ENCODE measurements at regions not wholly inside any gene's neighbourhood (a gene's known extent, or its start where the extent isn't known, plus 50 kb on each side); places are given as distances from the start of the nearest gene placed in this dataset.

- TF ChIP-seq EZH2 (IDR thresholded peaks at IDR 0.05; ENCODE audit: borderline replicate concordance) (no peak), EZH2phosphoT487 (IDR thresholded peaks at IDR 0.05; ENCODE audit: low read depth, severe bottlenecking, unreplicated experiment) (no peak), CTCF (IDR thresholded peaks at IDR 0.05; ENCODE audit: poor library complexity) (no peak)
- Histone ChIP-seq H3K4me2 (no peak overlapping the region), H2AFZ (no peak overlapping the region)
Observed at GRCh38 chr13:112182251-112182650, 115.3 kb downstream of the SOX1 start.

GRCh38 chr13:112182846-112183531, 116.0 kb downstream of the SOX1 start:
- Histone ChIP-seq H3K27me3 (no peaks in the 10 kb centered on the region), H3K9me3 (ENCODE audit: low read depth) (no peaks in the 10 kb centered on the region), H3K9me2 (replicated peaks; ENCODE audit: insufficient read depth) (no peaks in the 10 kb centered on the region), H2AFZ (no peak overlapping the region), H3K36me3 (replicated peaks; ENCODE audit: insufficient read depth, low read depth) (no peaks in the 10 kb centered on the region), H3K79me2 (no peaks in the 10 kb centered on the region), H3K4me1 (ENCODE audit: insufficient read depth) (no peaks in the 10 kb centered on the region), H4K20me1 (ENCODE audit: insufficient read depth, poor library complexity, severe bottlenecking) (no peaks in the 10 kb centered on the region), H3K4me2 (no peak overlapping the region), H3K27ac (no peak overlapping the region), H3K4me3 (no peak overlapping the region)
- 87% methylated on average over 23 of the region's 24 CpGs for WGBS (ENCODE audit: low lambda C conversion rate, missing lambda C conversion rate)
- DNase-seq (ENCODE audit: low spot score), result peak; percentile 18
- TF ChIP-seq EZH2phosphoT487 (IDR thresholded peaks at IDR 0.05; ENCODE audit: low read depth, severe bottlenecking, unreplicated experiment) (no peak), CTCF (IDR thresholded peaks at IDR 0.05; ENCODE audit: poor library complexity) (no peak), EZH2 (IDR thresholded peaks at IDR 0.05; ENCODE audit: borderline replicate concordance) (no peak)

More at GRCh38 chr13:112182251-112182650, 115.3 kb downstream of the SOX1 start:
- no peaks in the 10 kb centered on the region for H3K27me3 ChIP-seq
- no peak overlapping the region for H3K4me3 ChIP-seq
- whole genome bisulfite sequencing (ENCODE audit: low lambda C conversion rate, missing lambda C conversion rate), result 90% methylated on average over 10 of the region's 11 CpGs
- no peaks in the 10 kb centered on the region for H3K9me2 ChIP-seq (replicated peaks; ENCODE audit: insufficient read depth)
- no peaks in the 10 kb centered on the region for H3K79me2 ChIP-seq
- H4K20me1 ChIP-seq (ENCODE audit: insufficient read depth, poor library complexity, severe bottlenecking), result no peaks in the 10 kb centered on the region
- DNase-seq (ENCODE audit: low spot score), result no peak
- H3K36me3 ChIP-seq (replicated peaks; ENCODE audit: insufficient read depth, low read depth), result no peaks in the 10 kb centered on the region
- H3K4me1 ChIP-seq (ENCODE audit: insufficient read depth), result no peaks in the 10 kb centered on the region
- no peak overlapping the region for H3K27ac ChIP-seq
- H3K9me3 ChIP-seq (ENCODE audit: low read depth), result no peaks in the 10 kb centered on the region

DNA sequence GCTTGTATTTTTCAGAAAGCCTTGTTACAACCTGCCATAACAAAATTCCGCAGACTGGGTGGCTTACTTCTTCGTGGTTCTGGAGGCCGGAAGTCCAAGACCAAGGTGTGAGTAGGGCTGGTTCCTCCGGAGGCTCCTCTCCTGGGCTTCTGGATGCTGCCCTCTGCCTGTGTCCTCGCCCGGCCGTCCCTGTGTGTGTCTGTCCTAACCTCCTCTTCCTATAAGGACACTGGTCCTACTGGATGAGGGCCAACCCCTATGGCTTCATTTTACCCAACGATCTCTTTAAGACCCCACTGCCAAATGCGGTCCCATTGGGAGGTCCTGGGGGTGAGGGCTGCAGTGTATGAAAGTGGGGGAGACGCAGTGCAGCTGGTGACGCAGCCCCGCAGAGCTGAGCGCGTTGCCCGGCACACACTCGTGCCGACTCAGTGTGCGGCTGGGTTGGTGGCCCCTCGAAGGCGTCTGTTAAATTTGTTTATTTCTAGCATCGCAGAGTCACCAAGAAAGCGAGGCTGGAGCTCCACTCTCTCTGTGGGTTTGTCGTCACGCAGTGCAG, 116.7 kb downstream of the SOX1 start:
- no peak for DNase-seq (ENCODE audit: low spot score)
- H3K4me2 ChIP-seq, result no peak overlapping the region
- no peaks in the 10 kb centered on the region for H3K36me3 ChIP-seq (replicated peaks; ENCODE audit: insufficient read depth, low read depth)
- no peaks in the 10 kb centered on the region for H3K4me1 ChIP-seq (ENCODE audit: insufficient read depth)
- no peaks in the 10 kb centered on the region for H3K9me2 ChIP-seq (replicated peaks; ENCODE audit: insufficient read depth)
- no peaks in the 10 kb centered on the region for H3K9me3 ChIP-seq (ENCODE audit: low read depth)
- H3K27me3 ChIP-seq, result no peaks in the 10 kb centered on the region
- H4K20me1 ChIP-seq (ENCODE audit: insufficient read depth, poor library complexity, severe bottlenecking), result no peaks in the 10 kb centered on the region
- no peak overlapping the region for H2AFZ ChIP-seq
- no peaks in the 10 kb centered on the region for H3K79me2 ChIP-seq
- H3K4me3 ChIP-seq, result no peak overlapping the region
- no peak overlapping the region for H3K27ac ChIP-seq
- TF ChIP-seq EZH2phosphoT487 (IDR thresholded peaks at IDR 0.05; ENCODE audit: low read depth, severe bottlenecking, unreplicated experiment), result no peak
- no peak for TF ChIP-seq EZH2 (IDR thresholded peaks at IDR 0.05; ENCODE audit: borderline replicate concordance)
- no peak for TF ChIP-seq CTCF (IDR thresholded peaks at IDR 0.05; ENCODE audit: poor library complexity)
- 88% methylated on average over 24 of the region's 24 CpGs for WGBS (ENCODE audit: low lambda C conversion rate, missing lambda C conversion rate)
